Tibial nerve (tissue), 4 donors: ENCODE measurements at regions not wholly inside any gene's neighbourhood (a gene's known extent, or its start where the extent isn't known, plus 50 kb on each side); places are given as distances from the start of the nearest gene placed in this dataset.

Source experiments
- EP300 ChIP-seq, 2 donors: sonication (generic); formaldehyde crosslinking; IDR thresholded peaks; one replicate each; pipeline ENCODE4 v1.6.1; 2017; ENCODE audit warnings: antibody characterized with exemption in 2 of 2, mild to moderate bottlenecking in 1 of 2
- POLR2A ChIP-seq, 2 donors: fragments of 450-650 bp; IDR thresholded peaks; one replicate each; pipeline ENCODE4 v1.6.1; 2017; ENCODE audit warnings: antibody characterized with exemption in 2 of 2, mild to moderate bottlenecking in 2 of 2, moderate library complexity in 2 of 2
- TF ChIP-seq, protein P1 (sequence below), 5 experiments: fragments of 200-600 bp in 3 of 5; fragments of 450-650 bp in 2 of 5; sonication (generic) in 3 of 5; IDR thresholded peaks; one replicate each; pipeline ENCODE4 v1.5.1; 2016 to 2019; ENCODE audit warnings: antibody characterized with exemption in 5 of 5, mild to moderate bottlenecking in 3 of 5, moderate library complexity in 2 of 5

DNA sequence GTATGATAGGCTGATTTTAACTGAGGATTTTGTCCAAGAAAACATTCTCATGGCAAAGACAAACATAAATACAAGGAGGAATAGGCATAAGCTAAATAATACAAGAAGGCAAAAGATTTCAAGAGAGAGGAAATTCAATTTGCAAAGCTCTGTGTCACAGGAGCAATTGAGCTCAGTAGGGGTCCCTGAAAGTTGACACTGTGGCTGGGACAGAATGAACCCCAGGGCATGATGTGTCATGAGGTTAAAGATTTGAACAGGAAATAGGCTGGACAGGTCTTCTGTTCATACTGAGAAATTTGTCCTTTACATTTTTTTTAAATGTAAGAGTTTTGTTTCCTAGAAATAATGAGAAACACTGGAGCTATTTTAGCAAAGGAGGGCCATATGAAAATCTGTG is 555.4 kb upstream of the NEGR1 start:
- TF ChIP-seq, protein P1, sequence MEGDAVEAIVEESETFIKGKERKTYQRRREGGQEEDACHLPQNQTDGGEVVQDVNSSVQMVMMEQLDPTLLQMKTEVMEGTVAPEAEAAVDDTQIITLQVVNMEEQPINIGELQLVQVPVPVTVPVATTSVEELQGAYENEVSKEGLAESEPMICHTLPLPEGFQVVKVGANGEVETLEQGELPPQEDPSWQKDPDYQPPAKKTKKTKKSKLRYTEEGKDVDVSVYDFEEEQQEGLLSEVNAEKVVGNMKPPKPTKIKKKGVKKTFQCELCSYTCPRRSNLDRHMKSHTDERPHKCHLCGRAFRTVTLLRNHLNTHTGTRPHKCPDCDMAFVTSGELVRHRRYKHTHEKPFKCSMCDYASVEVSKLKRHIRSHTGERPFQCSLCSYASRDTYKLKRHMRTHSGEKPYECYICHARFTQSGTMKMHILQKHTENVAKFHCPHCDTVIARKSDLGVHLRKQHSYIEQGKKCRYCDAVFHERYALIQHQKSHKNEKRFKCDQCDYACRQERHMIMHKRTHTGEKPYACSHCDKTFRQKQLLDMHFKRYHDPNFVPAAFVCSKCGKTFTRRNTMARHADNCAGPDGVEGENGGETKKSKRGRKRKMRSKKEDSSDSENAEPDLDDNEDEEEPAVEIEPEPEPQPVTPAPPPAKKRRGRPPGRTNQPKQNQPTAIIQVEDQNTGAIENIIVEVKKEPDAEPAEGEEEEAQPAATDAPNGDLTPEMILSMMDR (IDR thresholded peaks at IDR 0.05): no peak
- TF ChIP-seq EP300 (IDR thresholded peaks at IDR 0.05): no peak
- TF ChIP-seq POLR2A (IDR thresholded peaks at IDR 0.05): no peak
